HUDEP-2 (cell line): ENCODE measurements at regions not wholly inside any gene's neighbourhood (a gene's known extent, or its start where the extent isn't known, plus 50 kb on each side); places are given as distances from the start of the nearest gene placed in this dataset.

Experiments used
- DNase-seq, 76 experiments: peaks; one replicate each; lab custom pipeline; 2025; ENCODE audit not compliant: unreplicated experiment in 76 of 76; lab: John Stamatoyannopoulos, UW

DNA sequence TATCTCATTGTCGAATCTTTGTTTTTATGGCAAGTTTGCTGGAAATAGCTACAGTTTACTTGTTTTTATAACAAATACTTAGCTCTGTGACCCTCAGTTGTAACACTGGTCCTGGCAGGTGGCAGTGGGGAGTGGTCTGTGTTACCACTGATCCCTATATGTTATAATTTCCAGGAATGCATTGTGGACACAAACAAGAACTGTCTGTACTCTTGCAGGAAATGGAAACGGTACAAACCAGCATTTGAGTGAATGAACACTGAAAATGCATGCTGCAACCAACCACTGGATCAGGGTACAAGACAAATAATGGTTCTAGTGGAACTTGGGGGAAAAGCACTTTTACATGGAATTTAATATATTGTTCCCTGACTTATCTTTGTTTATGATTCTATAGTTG lies 66.5 kb upstream of the PJA2 start:
- DNase-seq = no peak

DNA sequence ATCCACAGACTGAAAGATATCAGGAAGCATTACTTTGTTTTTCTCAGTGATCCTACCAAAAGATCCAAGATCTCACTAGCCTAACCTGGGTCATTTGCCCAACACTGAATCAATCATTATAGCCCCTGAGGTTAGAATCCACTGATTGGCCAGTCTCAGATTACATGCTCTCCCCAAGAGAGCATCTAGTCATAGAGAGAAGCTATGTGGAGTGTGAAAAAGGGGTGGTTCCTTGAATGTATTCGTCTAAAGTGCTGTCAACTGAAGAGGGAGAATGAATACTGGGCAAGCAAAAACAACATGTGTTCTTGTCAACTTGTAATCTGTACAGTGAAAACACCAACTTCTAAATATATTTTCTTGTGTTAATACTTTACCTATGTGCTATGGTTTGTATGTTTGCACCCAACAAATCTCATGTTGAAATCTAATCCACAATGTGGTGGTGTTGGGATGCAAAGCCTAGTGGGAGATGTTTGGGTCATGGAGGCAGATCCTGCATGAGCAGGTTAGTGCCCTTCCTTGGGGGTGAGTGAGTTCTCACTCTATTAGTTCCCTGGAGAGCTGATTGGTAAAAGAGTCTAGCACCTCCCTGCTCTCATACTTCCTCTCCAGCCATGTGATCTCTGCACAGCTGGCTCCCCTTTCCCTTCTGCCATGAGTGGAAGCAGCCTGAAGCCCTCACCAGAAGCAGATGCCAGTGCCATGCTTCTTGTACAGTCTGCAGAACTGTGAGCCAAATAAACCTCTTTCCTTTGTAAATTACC lies 60.3 kb upstream of the PJA2 start:
- DNase-seq = no peak

DNA sequence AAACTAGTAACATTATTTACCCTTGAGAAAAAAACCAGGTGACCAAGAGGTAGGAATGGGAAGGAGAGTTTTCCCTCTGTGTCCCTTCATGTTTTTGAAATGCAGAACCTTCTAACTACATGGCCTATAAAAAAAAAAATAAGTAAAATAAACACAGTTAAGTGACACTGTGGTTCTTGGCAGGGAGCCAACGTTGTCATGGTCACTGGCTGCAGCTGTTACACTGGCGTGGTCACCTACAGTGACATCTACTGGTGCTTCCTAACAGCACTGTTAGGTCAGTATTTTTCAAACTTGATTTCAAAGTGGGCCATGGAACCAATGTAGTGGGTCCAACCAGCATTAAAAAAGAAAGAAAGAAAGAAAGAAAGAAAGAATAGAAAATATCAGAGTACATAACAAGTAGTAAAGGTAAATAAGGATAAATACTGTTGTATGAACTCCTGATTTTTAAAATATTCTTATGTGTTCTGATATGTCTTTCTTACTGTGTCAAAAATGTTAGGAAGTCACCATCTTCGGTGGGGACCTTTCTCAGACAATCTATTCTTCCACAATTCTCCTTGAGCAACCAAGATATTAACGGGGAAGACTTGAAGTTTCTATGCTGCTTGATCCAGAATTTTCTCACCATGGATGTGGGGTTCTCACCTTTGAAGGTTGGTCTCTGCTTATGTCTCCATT lies 59.1 kb upstream of the PJA2 start:
- DNase-seq = peak in 74 of 76 experiments; percentile 16 to 87 (median 71)

DNA sequence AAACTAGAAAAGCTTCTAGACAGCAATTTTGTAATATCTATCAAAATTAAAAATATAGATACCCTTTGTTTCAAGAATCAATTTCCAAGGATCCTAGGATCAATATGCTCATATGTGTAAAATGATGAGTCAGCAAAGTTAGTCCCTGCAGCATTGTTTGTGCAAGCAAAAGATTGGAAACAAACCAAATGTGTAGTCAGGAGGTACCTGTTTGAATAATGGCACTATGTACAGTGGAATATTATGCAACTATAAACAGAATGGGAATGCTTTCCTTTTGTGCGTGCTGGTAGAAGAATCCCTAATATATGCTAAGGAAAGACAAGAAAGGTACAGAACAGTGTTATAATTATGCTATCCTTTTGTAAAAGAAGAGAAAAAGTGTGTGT lies 58.5 kb upstream of the PJA2 start:
- DNase-seq = no peak

DNA sequence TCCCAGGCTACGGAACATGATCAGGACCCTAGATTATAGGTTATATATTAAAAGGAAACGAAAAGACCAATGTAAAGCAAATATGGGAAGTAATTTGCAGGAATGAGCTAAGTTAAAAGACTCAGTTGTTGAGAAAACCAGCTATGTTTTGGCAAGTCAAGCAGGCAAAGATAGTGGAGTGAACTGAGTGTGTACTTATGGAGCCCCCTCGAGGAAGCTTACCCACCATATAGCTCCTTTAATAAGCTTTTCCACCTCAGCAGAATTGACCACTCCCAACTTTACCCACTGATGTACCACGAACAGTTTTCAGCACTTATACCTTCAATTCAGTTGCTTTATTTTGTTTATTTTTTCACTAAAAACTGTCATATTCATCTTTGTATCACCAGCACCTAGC lies 57.3 kb upstream of the PJA2 start:
- no peak for DNase-seq
